Left renal pelvis (tissue), 4 donors: ENCODE measurements at regions not wholly inside any gene's neighbourhood (a gene's known extent, or its start where the extent isn't known, plus 50 kb on each side); places are given as distances from the start of the nearest gene placed in this dataset.

Experiments used
- DNase-seq, 4 donors: peaks; one replicate each; pipeline ENCODE4 v3.0.0-alpha.2; 2013; ENCODE audit warnings: low read depth in 4 of 4, low spot score in 3 of 4

- no peak for DNase-seq
Observed at GRCh38 chr11:122248131-122248530, 132.1 kb upstream of the BLID start.

DNA sequence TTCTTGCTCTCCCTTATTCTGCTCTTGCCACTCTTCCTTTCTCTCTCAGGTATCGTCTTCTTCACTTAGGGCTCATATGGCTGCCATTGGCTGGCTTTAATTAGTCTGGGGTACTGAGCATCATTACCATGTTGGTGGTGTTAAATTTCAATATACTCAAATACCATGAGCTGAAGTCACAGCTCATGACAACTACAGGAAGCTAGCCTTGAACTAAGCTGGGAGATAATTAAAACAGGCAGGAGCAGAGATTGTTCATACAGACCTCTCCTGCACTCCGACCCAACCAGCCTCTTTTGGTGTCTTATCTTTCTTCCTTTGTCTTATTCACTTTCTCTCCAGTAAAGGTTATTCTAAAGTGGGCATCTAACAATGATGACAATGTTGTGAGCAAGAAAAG is 130.9 kb upstream of the BLID start:
- no peak for DNase-seq

GRCh38 chr11:122242731-122243130 is 126.7 kb upstream of the BLID start:
- no peak for DNase-seq

GRCh38 chr11:122241566-122241965 is 125.6 kb upstream of the BLID start:
- DNase-seq: no peak

DNA sequence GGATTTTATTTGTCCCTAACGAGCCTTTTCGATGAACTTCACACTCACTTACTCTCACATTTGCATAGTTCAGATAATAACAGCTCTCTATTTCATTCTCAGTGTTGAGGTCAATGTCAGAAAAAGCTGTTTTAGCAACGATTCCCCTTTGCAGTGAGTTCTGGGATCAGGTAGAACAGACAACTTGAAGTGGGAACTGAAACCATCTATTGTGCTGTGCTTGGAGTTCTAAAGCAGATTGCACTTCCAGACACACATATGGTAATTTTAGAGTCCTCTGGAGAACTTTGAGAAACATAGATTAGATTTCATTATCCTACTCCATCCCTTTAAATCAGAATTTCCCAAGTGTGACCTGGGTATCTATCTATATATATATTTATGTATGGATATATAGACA is 124.6 kb upstream of the BLID start:
- no peak for DNase-seq

- no peak for DNase-seq
Observed at GRCh38 chr11:122235615-122236014, 119.6 kb upstream of the BLID start.

DNA sequence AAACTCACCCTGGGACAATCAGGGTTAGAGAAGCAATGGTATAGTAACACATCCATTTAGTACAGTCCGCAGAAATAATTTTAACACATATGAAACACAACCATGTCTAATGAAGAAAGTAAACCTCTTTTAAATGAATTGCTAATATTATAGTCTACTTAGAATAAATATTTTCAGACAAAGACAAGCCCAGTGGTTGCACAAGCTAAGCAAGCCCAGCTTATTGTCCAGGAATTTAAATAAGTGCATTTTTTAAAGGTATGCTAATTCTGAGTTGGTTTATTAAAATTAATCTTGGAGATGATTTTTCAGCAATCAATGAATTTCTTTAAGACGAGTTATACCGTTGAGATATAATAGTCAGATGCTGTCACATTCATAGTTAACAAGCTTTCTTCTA is 118.8 kb upstream of the BLID start:
- no peak for DNase-seq

GRCh38 chr11:122234257-122234656 is 118.2 kb upstream of the BLID start:
- DNase-seq: no peak

- no peak for DNase-seq
Observed at GRCh38 chr11:122232985-122233384, 117.0 kb upstream of the BLID start.

DNA sequence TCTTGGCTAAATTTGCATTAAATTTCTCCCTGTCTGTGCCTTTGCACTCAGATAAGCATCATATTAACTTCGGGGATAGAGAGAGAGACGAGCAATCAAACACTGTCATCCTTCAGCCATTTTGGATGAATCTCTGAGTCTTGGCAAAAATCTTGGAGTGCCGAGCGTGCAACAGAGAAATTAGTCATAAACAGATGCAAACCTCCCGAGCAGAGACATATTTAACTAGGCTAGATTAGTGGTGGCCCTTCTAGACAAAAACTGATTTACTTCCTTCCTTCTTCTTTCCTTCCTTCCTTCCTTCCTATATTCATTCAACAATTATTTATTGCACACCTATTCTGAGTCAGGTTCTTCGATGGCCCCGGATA is 114.4 kb upstream of the BLID start:
- no peak for DNase-seq

DNA sequence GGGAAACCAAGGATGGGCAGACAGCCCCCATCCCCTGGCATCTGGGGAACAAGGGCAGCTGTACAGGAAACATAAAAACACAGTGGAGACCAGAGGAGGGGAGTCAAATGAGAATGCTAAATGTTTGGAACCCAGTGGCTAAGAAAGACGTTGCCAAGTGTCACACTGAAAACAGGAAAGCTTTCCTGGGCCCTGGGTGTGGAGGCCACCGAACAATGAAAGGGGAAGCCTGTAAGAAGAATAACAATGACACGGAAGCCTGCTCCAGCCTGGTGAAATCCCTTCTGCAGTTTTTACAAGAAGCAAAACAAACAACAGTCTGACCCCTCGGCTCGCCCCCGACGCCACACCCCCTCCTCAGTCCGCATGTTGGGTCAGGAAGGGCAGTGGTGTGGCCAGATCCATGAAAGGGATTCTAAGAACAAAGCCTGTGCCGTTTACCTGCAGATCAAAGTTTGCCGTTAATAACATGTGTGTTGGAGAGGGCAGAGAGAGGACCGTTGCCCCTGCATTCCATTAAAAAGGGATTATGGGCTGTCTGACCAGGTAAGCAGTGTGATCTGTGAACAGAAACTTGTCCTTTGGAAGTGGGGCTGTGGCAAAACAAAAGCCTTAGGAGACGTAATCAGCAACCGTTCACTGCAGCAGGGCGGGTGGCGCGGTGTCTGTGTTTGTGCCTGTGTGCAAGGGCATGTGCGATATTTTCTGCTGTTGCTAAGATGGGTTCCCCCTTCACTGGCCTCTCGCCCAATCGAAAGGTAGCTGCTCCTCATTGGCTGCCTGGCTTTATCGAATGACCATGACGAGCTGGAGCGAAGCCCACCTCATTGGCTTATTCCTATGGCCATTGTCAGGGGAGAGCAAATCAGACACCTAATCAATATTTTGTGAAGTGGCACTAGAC is 113.7 kb upstream of the BLID start:
- no peak for DNase-seq

GRCh38 chr11:122229078-122229477 is 113.1 kb upstream of the BLID start:
- no peak for DNase-seq

DNA sequence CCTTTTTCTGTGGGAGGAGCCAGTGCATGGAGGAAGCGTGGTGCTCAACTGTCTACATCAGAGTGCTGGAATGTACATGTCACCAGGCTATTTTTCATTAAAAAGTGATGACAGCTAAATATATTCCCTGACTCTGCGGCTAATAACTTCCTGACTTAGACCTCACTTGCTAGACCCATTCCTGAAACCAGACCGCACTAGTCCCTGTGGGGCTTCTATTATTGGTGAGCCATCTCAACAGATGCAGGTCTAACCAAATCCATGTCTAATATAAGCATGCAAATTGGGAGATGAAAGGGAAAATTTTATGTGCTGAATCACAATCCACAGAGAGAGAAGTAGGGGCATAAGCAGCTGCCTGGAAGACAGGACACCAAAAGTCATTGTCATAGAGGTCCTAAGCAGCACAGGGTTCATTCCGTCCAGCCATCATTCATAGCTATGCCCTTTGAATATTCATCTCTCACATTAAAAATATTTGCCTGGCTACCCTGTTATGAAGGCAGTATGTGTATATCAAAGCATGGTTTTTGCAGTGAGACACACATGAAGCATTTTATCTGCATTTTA is 110.9 kb upstream of the BLID start:
- no peak for DNase-seq

DNA sequence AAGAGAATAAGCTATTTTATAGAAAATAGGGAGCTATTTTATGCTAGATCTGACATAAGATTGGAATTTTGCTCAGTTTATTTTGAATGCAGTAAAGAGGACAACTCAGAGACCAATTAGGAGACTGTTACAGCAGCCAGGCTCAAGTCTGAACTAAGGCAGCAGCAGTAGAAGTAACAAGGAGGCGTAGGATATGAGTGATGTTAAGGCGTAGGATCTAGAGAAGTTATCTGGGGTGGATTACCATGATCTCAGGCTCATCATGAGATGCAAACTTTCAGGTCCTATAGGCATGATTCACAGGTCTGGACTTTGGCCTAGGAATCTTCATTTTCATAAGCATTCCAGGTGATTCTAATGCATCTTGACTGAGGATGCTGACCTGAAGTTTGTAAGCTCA is 108.9 kb upstream of the BLID start:
- no peak for DNase-seq

- no peak for DNase-seq
Observed at GRCh38 chr11:122220321-122220720, 104.3 kb upstream of the BLID start.

- DNase-seq: no peak
Observed at GRCh38 chr11:122219791-122220190, 103.8 kb upstream of the BLID start.

- no peak for DNase-seq
Observed at GRCh38 chr11:122215244-122215992, 99.4 kb upstream of the BLID start.

GRCh38 chr11:122214567-122214966 is 98.6 kb upstream of the BLID start:
- DNase-seq: no peak

- no peak for DNase-seq
Observed at GRCh38 chr11:122214080-122214479, 98.1 kb upstream of the BLID start.

- no peak for DNase-seq
Observed at GRCh38 chr11:122213171-122213570, 97.2 kb upstream of the BLID start.

GRCh38 chr11:122210367-122210997 is 94.5 kb upstream of the BLID start:
- DNase-seq: no peak
